ENCODE measurements at regions not wholly inside any gene's neighbourhood (a gene's known extent, or its start where the extent isn't known, plus 50 kb on each side); places are given as distances from the start of the nearest gene placed in this dataset.

- TF ChIP-seq CTCF (IDR thresholded peaks at IDR 0.05; ENCODE audit: insufficient read depth, low read depth, low read length): no peak
- TF ChIP-seq EZH2 (IDR thresholded peaks at IDR 0.05; ENCODE audit: insufficient read depth, low read length): no peak
- Histone ChIP-seq H3K4me1 (ENCODE audit: insufficient read depth, low read length) (no peaks in the 10 kb centered on the region), H4K20me1 (ENCODE audit: insufficient read depth, low read length) (no peaks in the 10 kb centered on the region), H3K27ac (ENCODE audit: low read depth, low read length) (no peak overlapping the region), H3K9ac (ENCODE audit: low read length) (no peak overlapping the region), H3K79me2 (ENCODE audit: insufficient read depth, low read length) (no peaks in the 10 kb centered on the region), H2AFZ (ENCODE audit: low read depth, low read length) (peak overlapping the region; percentile 29), H3K36me3 (ENCODE audit: insufficient read depth, low read length) (no peaks in the 10 kb centered on the region), H3K4me3 (ENCODE audit: insufficient read depth, low read depth, low read length) (no peak overlapping the region), H3K4me2 (ENCODE audit: low read length) (no peak overlapping the region), H3K9me3 (ENCODE audit: insufficient read depth, low read depth, low read length) (no peaks in the 10 kb centered on the region), H3K27me3 (ENCODE audit: insufficient read depth, low read length) (no peaks in the 10 kb centered on the region)
- Mint-ChIP-seq H3K27me3 (ENCODE audit: low read depth, unreplicated experiment) (no peaks in the 10 kb centered on the region), H3K27ac (ENCODE audit: unreplicated experiment) (no peak overlapping the region), H3K4me1 (ENCODE audit: low read depth, unreplicated experiment) (no peaks in the 10 kb centered on the region), H3K36me3 (ENCODE audit: low read depth, unreplicated experiment) (no peaks in the 10 kb centered on the region), H3K4me3 (ENCODE audit: unreplicated experiment) (no peak overlapping the region), H3K9me3 (ENCODE audit: unreplicated experiment) (peaks cover 7% of the 10 kb centered on the region)
- FAIRE-seq: no peak
- peak; percentile 71 for DNase-seq (ENCODE audit: low read depth)
Measured at GRCh38 chr13:47437406-47437805, 540.6 kb upstream of the HTR2A start.

GRCh38 chr13:47433461-47434005, 536.7 kb upstream of the HTR2A start:
- no peak for TF ChIP-seq EZH2 (IDR thresholded peaks at IDR 0.05; ENCODE audit: insufficient read depth, low read length)
- TF ChIP-seq CTCF (IDR thresholded peaks at IDR 0.05; ENCODE audit: insufficient read depth, low read depth, low read length): no peak
- no peak overlapping the region for H3K27ac Mint-ChIP-seq (ENCODE audit: unreplicated experiment)
- Histone ChIP-seq H4K20me1 (ENCODE audit: insufficient read depth, low read length) (no peaks in the 10 kb centered on the region), H3K4me1 (ENCODE audit: insufficient read depth, low read length) (no peaks in the 10 kb centered on the region), H3K9me3 (ENCODE audit: insufficient read depth, low read depth, low read length) (no peaks in the 10 kb centered on the region), H3K4me3 (ENCODE audit: insufficient read depth, low read depth, low read length) (no peak overlapping the region), H3K9ac (ENCODE audit: low read length) (no peak overlapping the region), H3K36me3 (ENCODE audit: insufficient read depth, low read length) (no peaks in the 10 kb centered on the region), H2AFZ (ENCODE audit: low read depth, low read length) (no peak overlapping the region), H3K79me2 (ENCODE audit: insufficient read depth, low read length) (no peaks in the 10 kb centered on the region), H3K4me2 (ENCODE audit: low read length) (no peak overlapping the region), H3K27me3 (ENCODE audit: insufficient read depth, low read length) (no peaks in the 10 kb centered on the region), H3K27ac (ENCODE audit: low read depth, low read length) (no peak overlapping the region)
- H3K36me3 Mint-ChIP-seq (ENCODE audit: low read depth, unreplicated experiment): no peaks in the 10 kb centered on the region
- H3K27me3 Mint-ChIP-seq (ENCODE audit: low read depth, unreplicated experiment): no peaks in the 10 kb centered on the region
- H3K4me3 Mint-ChIP-seq (ENCODE audit: unreplicated experiment): no peak overlapping the region
- no peaks in the 10 kb centered on the region for H3K4me1 Mint-ChIP-seq (ENCODE audit: low read depth, unreplicated experiment)
- peaks cover 7% of the 10 kb centered on the region for H3K9me3 Mint-ChIP-seq (ENCODE audit: unreplicated experiment)
- DNase-seq (ENCODE audit: low read depth) (peak; percentile 24), FAIRE-seq (peak; percentile 56)

GRCh38 chr13:47426126-47426849, 529.4 kb upstream of the HTR2A start:
- Histone ChIP-seq H3K27ac (ENCODE audit: low read depth, low read length) (no peak overlapping the region), H3K9me3 (ENCODE audit: insufficient read depth, low read depth, low read length) (no peaks in the 10 kb centered on the region), H2AFZ (ENCODE audit: low read depth, low read length) (no peak overlapping the region), H3K9ac (ENCODE audit: low read length) (no peak overlapping the region), H3K27me3 (ENCODE audit: insufficient read depth, low read length) (no peaks in the 10 kb centered on the region), H4K20me1 (ENCODE audit: insufficient read depth, low read length) (no peaks in the 10 kb centered on the region), H3K4me2 (ENCODE audit: low read length) (no peak overlapping the region), H3K4me3 (ENCODE audit: insufficient read depth, low read depth, low read length) (no peak overlapping the region), H3K4me1 (ENCODE audit: insufficient read depth, low read length) (no peaks in the 10 kb centered on the region), H3K36me3 (ENCODE audit: insufficient read depth, low read length) (no peaks in the 10 kb centered on the region), H3K79me2 (ENCODE audit: insufficient read depth, low read length) (no peaks in the 10 kb centered on the region)
- FAIRE-seq (peak; percentile 29), DNase-seq (ENCODE audit: low read depth) (peak; percentile 66)
- Mint-ChIP-seq H3K4me1 (ENCODE audit: low read depth, unreplicated experiment) (no peaks in the 10 kb centered on the region), H3K4me3 (ENCODE audit: unreplicated experiment) (no peak overlapping the region), H3K36me3 (ENCODE audit: low read depth, unreplicated experiment) (no peaks in the 10 kb centered on the region), H3K27ac (ENCODE audit: unreplicated experiment) (no peak overlapping the region), H3K27me3 (ENCODE audit: low read depth, unreplicated experiment) (no peaks in the 10 kb centered on the region), H3K9me3 (ENCODE audit: unreplicated experiment) (no peaks in the 10 kb centered on the region)
- TF ChIP-seq EZH2 (IDR thresholded peaks at IDR 0.05; ENCODE audit: insufficient read depth, low read length) (no peak), CTCF (IDR thresholded peaks at IDR 0.05; ENCODE audit: insufficient read depth, low read depth, low read length) (no peak)

Measured in astrocyte (in vitro differentiated cells and primary cell).